Mesendoderm (in vitro differentiated cells): ENCODE measurements at regions not wholly inside any gene's neighbourhood (a gene's known extent, or its start where the extent isn't known, plus 50 kb on each side); places are given as distances from the start of the nearest gene placed in this dataset.
A peak's percentile ranks its signal among the peaks of the same experiment; 100 is the strongest.

ENCODE experiments used
- DNase-seq: peaks from one replicate; pipeline ENCODE4 v3.0.0; 2013
- H2AK5ac ChIP-seq: 2 replicates; pipeline ENCODE4 v1.6.1; 2013; ENCODE audit warnings: low read length, inconsistent platforms
- H2BK120ac ChIP-seq: 2 replicates; pipeline ENCODE4 v1.6.1; 2013; ENCODE audit warnings: low read depth, mild to moderate bottlenecking, low read length, moderate library complexity, mixed read lengths
- H2BK15ac ChIP-seq: replicated peaks from 2 replicates; pipeline ENCODE4 v1.6.1; 2013; ENCODE audit warnings: low read depth, mild to moderate bottlenecking, moderate library complexity
- H2BK5ac ChIP-seq: 2 replicates; pipeline ENCODE4 v1.6.1; 2013; ENCODE audit warnings: low read length, inconsistent platforms
- H3K18ac ChIP-seq: 2 replicates; pipeline ENCODE4 v1.6.1; 2013; ENCODE audit warnings: mild to moderate bottlenecking, low read length, mixed read lengths
- H3K23ac ChIP-seq: one replicate; pipeline ENCODE4 v1.6.1; 2013; ENCODE audit warnings: low read length
- H3K27ac ChIP-seq: 2 replicates; pipeline ENCODE4 v1.5.1; 2013; ENCODE audit warnings: low read depth, mild to moderate bottlenecking, inconsistent platforms, low read length, moderate library complexity
- H3K27me3 ChIP-seq: 2 replicates; pipeline ENCODE4 v1.6.1; 2013; ENCODE audit warnings: low read length, control low read depth, mild to moderate bottlenecking, inconsistent platforms; ENCODE audit not compliant: insufficient read depth, poor library complexity
- H3K36me3 ChIP-seq: 2 replicates; pipeline ENCODE4 v1.6.1; 2013; ENCODE audit warnings: low read length, inconsistent platforms; ENCODE audit not compliant: control insufficient read depth, insufficient read depth
- H3K4ac ChIP-seq: one replicate; pipeline ENCODE4 v1.6.1; 2013; ENCODE audit warnings: low read depth, mild to moderate bottlenecking, low read length, moderate library complexity
- H3K4me1 ChIP-seq: 2 replicates; pipeline ENCODE4 v1.6.1; 2013; ENCODE audit warnings: low read depth, low read length, inconsistent platforms; ENCODE audit not compliant: control insufficient read depth
- H3K4me2 ChIP-seq: 2 replicates; pipeline ENCODE4 v1.6.1; 2013; ENCODE audit warnings: low read length
- H3K4me3 ChIP-seq: 2 replicates; pipeline ENCODE4 v1.5.1; 2013; ENCODE audit warnings: mild to moderate bottlenecking, low read length
- H3K56ac ChIP-seq: one replicate; pipeline ENCODE4 v1.6.1; 2013; ENCODE audit warnings: low read length
- H3K79me1 ChIP-seq: 2 replicates; pipeline ENCODE4 v1.6.1; 2013; ENCODE audit warnings: low read length, inconsistent platforms
- H3K79me2 ChIP-seq: 2 replicates; pipeline ENCODE4 v1.6.1; 2013; ENCODE audit warnings: mild to moderate bottlenecking, low read length; ENCODE audit not compliant: control insufficient read depth, insufficient read depth
- H3K9ac ChIP-seq: 2 replicates; pipeline ENCODE4 v1.6.1; 2013; ENCODE audit warnings: low read length, inconsistent platforms
- H4K5ac ChIP-seq: one replicate; pipeline ENCODE4 v1.6.1; 2013; ENCODE audit warnings: low read length
- H4K8ac ChIP-seq: one replicate; pipeline ENCODE4 v1.6.1; 2013; ENCODE audit warnings: low read depth, mild to moderate bottlenecking, control low read depth, low read length, moderate library complexity
- WGBS: extraction: QIAGEN DNeasy Blood & Tissue Kit; methylation state at CpG from one replicate; pipeline ENCODE4 v1.1.7; 2013; ENCODE audit warnings: low lambda C conversion rate, missing lambda C conversion rate; ENCODE audit not compliant: insufficient coverage; ENCODE audit errors: extremely low coverage; 5-methylcytosine and 5-hydroxymethylcytosine counted together

GRCh38 chr6:164410017-164410416 is 899.4 kb downstream of the C6orf118 start:
- Histone ChIP-seq H2BK120ac (no peak overlapping the region), H4K5ac (no peak overlapping the region), H3K36me3 (no peaks in the 10 kb centered on the region), H3K27ac (no peak overlapping the region), H2AK5ac (no peak overlapping the region), H3K56ac (no peak overlapping the region), H4K8ac (no peak overlapping the region), H3K4me2 (no peak overlapping the region), H3K79me2 (no peaks in the 10 kb centered on the region), H3K4ac (no peak overlapping the region), H3K23ac (no peak overlapping the region), H3K4me1 (no peaks in the 10 kb centered on the region), H3K9ac (no peak overlapping the region), H2BK5ac (no peak overlapping the region), H3K4me3 (no peak overlapping the region), H2BK15ac (no peak overlapping the region), H3K18ac (no peak overlapping the region), H3K79me1 (no peaks in the 10 kb centered on the region), H3K27me3 (no peaks in the 10 kb centered on the region)
- DNase-seq: no peak
- WGBS: no CpG with 5 or more reads among the region's 5 CpGs

- no CpG with 5 or more reads among the region's 8 CpGs for WGBS
- no peak overlapping the region for H3K4me2 ChIP-seq
- no peak overlapping the region for H2BK5ac ChIP-seq
- no peak overlapping the region for H3K23ac ChIP-seq
- no peak overlapping the region for H3K56ac ChIP-seq
- no peak overlapping the region for H3K18ac ChIP-seq
- H3K27me3 ChIP-seq: no peaks in the 10 kb centered on the region
- no peak overlapping the region for H2BK15ac ChIP-seq
- no peak for DNase-seq
- no peak overlapping the region for H3K9ac ChIP-seq
- H4K8ac ChIP-seq: no peak overlapping the region
- H2BK120ac ChIP-seq: no peak overlapping the region
- no peaks in the 10 kb centered on the region for H3K4me1 ChIP-seq
- H3K79me2 ChIP-seq: no peaks in the 10 kb centered on the region
- H3K27ac ChIP-seq: no peak overlapping the region
- no peaks in the 10 kb centered on the region for H3K79me1 ChIP-seq
- H3K4me3 ChIP-seq: no peak overlapping the region
- no peak overlapping the region for H2AK5ac ChIP-seq
- H3K36me3 ChIP-seq: no peaks in the 10 kb centered on the region
- no peak overlapping the region for H4K5ac ChIP-seq
- H3K4ac ChIP-seq: no peak overlapping the region
Measured at GRCh38 chr6:164409309-164410009, 899.9 kb downstream of the C6orf118 start.

GRCh38 chr6:164408868-164409267 is 900.5 kb downstream of the C6orf118 start:
- Histone ChIP-seq H3K4ac (no peak overlapping the region), H3K27me3 (no peaks in the 10 kb centered on the region), H4K8ac (no peak overlapping the region), H3K79me1 (no peaks in the 10 kb centered on the region), H2AK5ac (no peak overlapping the region), H3K4me1 (no peaks in the 10 kb centered on the region), H3K27ac (no peak overlapping the region), H3K9ac (no peak overlapping the region), H3K4me3 (no peak overlapping the region), H3K18ac (no peak overlapping the region), H2BK15ac (no peak overlapping the region), H3K23ac (no peak overlapping the region), H3K79me2 (no peaks in the 10 kb centered on the region), H3K56ac (no peak overlapping the region), H3K36me3 (no peaks in the 10 kb centered on the region), H2BK5ac (no peak overlapping the region), H3K4me2 (no peak overlapping the region), H4K5ac (no peak overlapping the region), H2BK120ac (no peak overlapping the region)
- no CpG with 5 or more reads among the region's 5 CpGs for WGBS
- DNase-seq: peak; percentile 5

GRCh38 chr6:164404812-164405488 is 904.5 kb downstream of the C6orf118 start:
- DNase-seq: peak; percentile 5
- Histone ChIP-seq H2BK15ac (no peak overlapping the region), H3K9ac (no peak overlapping the region), H2AK5ac (no peak overlapping the region), H2BK120ac (no peak overlapping the region), H3K4me1 (no peaks in the 10 kb centered on the region), H3K36me3 (no peaks in the 10 kb centered on the region), H3K4me2 (no peak overlapping the region), H3K79me2 (no peaks in the 10 kb centered on the region), H3K79me1 (no peaks in the 10 kb centered on the region), H3K4me3 (no peak overlapping the region), H4K8ac (no peak overlapping the region), H3K56ac (no peak overlapping the region), H3K18ac (no peak overlapping the region), H3K27me3 (no peaks in the 10 kb centered on the region), H3K4ac (no peak overlapping the region), H2BK5ac (no peak overlapping the region), H3K23ac (no peak overlapping the region), H4K5ac (no peak overlapping the region), H3K27ac (no peak overlapping the region)
- no CpG with 5 or more reads among the region's 4 CpGs for WGBS

- Histone ChIP-seq H2AK5ac (no peak overlapping the region), H3K9ac (no peak overlapping the region)
- WGBS: no CpG with 5 or more reads among the region's 2 CpGs
Measured at GRCh38 chr6:164401871-164402270, 907.5 kb downstream of the C6orf118 start.

More at GRCh38 chr6:164401871-164402270, 907.5 kb downstream of the C6orf118 start:
- Histone ChIP-seq H4K8ac (no peak overlapping the region), H3K27ac (no peak overlapping the region), H4K5ac (no peak overlapping the region), H3K27me3 (no peaks in the 10 kb centered on the region), H3K36me3 (no peaks in the 10 kb centered on the region), H3K4me1 (no peaks in the 10 kb centered on the region), H3K4me3 (no peak overlapping the region), H2BK15ac (no peak overlapping the region), H3K4me2 (no peak overlapping the region), H3K18ac (no peak overlapping the region), H3K56ac (no peak overlapping the region), H2BK120ac (no peak overlapping the region), H2BK5ac (no peak overlapping the region), H3K23ac (no peak overlapping the region), H3K4ac (no peak overlapping the region), H3K79me1 (no peaks in the 10 kb centered on the region), H3K79me2 (no peaks in the 10 kb centered on the region)
- no peak for DNase-seq
